GM10266 (cell line): ENCODE measurements at regions not wholly inside any gene's neighbourhood (a gene's known extent, or its start where the extent isn't known, plus 50 kb on each side); places are given as distances from the start of the nearest gene placed in this dataset.

Experiments used
- DNase-seq: peaks from one replicate; pipeline ENCODE4 v3.0.0; 2012; ENCODE audit errors: extremely low spot score
- TF ChIP-seq, protein P1 (sequence below): IDR thresholded peaks from 2 replicates; pipeline ENCODE4 v1.5.1; 2012; ENCODE audit warnings: mild to moderate bottlenecking, low read depth; ENCODE audit not compliant: control insufficient read depth, insufficient read depth; ENCODE audit errors: missing control alignments

- TF ChIP-seq, protein P1, sequence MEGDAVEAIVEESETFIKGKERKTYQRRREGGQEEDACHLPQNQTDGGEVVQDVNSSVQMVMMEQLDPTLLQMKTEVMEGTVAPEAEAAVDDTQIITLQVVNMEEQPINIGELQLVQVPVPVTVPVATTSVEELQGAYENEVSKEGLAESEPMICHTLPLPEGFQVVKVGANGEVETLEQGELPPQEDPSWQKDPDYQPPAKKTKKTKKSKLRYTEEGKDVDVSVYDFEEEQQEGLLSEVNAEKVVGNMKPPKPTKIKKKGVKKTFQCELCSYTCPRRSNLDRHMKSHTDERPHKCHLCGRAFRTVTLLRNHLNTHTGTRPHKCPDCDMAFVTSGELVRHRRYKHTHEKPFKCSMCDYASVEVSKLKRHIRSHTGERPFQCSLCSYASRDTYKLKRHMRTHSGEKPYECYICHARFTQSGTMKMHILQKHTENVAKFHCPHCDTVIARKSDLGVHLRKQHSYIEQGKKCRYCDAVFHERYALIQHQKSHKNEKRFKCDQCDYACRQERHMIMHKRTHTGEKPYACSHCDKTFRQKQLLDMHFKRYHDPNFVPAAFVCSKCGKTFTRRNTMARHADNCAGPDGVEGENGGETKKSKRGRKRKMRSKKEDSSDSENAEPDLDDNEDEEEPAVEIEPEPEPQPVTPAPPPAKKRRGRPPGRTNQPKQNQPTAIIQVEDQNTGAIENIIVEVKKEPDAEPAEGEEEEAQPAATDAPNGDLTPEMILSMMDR, result no peak
- DNase-seq, result no peak
Observed at GRCh38 chr14:29299372-29299771, 532.8 kb downstream of the FOXG1 start.

- no peak for DNase-seq
- TF ChIP-seq, protein P1, result no peak
Observed at GRCh38 chr14:29301571-29301970, 535.0 kb downstream of the FOXG1 start.

GRCh38 chr14:29310210-29310609 is 543.6 kb downstream of the FOXG1 start:
- TF ChIP-seq, protein P1, result no peak
- no peak for DNase-seq

DNA sequence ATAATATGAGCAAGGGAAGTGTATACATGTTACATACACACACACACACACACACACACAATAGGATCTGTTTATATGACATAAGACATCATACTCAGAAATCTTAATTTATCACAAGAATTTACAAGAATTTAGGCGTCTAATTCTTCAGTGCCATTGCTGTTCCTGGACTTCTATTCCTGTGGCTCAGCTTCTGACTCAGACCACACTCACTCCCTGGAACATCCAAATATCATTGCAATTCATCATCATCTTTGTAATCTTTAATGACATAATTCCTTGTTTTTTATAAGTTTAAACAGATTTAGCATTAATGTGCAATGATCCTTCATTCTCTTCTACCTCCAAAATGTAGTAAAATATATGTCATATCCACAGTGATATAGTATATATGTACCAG is 544.2 kb downstream of the FOXG1 start:
- DNase-seq, result no peak
- TF ChIP-seq, protein P1, result no peak

- TF ChIP-seq, protein P1, result no peak
- DNase-seq, result no peak
Observed at GRCh38 chr14:29311983-29312382, 545.4 kb downstream of the FOXG1 start.

DNA sequence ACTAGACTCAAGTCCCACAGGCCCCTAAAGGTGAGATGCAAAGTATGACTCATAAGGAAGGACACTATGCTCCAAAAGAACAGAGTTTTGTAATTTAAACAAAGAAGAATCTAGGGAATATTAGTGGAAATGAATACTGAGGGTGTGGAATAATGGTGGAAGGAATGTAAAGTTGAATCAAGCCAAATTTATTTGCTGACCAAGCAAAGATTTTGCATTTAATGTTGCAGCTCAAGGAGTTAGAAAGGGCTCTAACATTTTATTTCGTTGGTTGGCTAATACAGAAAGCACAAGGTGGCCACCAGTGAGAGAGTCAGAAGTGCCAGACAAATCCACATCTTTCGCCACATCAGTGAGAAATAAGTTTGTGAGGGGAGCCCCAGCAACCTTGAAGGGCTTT is 550.3 kb downstream of the FOXG1 start:
- TF ChIP-seq, protein P1, result no peak
- no peak for DNase-seq

DNA sequence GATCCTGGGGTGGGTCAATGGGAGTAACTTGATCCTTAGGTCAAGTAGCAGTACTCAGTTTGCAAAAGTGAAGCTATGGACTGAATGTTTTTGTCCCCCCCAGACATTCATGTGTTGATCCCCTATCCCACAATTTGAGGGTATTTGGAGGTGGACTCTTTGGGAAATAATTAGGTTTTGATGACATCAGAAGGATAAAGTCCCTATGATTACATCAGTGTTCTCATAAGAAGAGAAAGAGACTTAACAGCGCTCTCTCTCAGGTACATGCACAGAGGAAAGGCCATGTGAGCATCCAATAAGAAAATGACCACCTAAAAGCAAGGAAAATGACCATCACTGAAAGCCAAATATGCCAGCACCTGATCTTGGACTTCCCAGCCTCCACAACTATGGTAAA is 550.8 kb downstream of the FOXG1 start:
- no peak for DNase-seq
- TF ChIP-seq, protein P1, result no peak
